Epithelial cell of proximal tubule (primary cell): ENCODE measurements at regions not wholly inside any gene's neighbourhood (a gene's known extent, or its start where the extent isn't known, plus 50 kb on each side); places are given as distances from the start of the nearest gene placed in this dataset.

Source experiments
- DNase-seq: peaks from one replicate; pipeline ENCODE4 v3.0.0-alpha.2; 2011; ENCODE audit warnings: low read depth
- H3K4me3 ChIP-seq: 2 replicates; pipeline ENCODE4 v1.5.1; 2011; ENCODE audit warnings: low read depth, mild to moderate bottlenecking, low read length
- CTCF ChIP-seq: conservative IDR thresholded peaks from 2 replicates; pipeline ENCODE4 v1.5.1; 2012; ENCODE audit warnings: low read depth, mild to moderate bottlenecking, low read length

GRCh38 chr9:1335174-1335573, 285.0 kb downstream of the DMRT2 start:
- H3K4me3 ChIP-seq, result no peak overlapping the region
- TF ChIP-seq CTCF, result no peak
- DNase-seq, result no peak

- peak; percentile 17 for TF ChIP-seq CTCF
- no peak overlapping the region for H3K4me3 ChIP-seq
- no peak for DNase-seq
Observed at GRCh38 chr9:1337169-1337568, 287.0 kb downstream of the DMRT2 start.

GRCh38 chr9:1340390-1340789, 290.2 kb downstream of the DMRT2 start:
- no peak for TF ChIP-seq CTCF
- DNase-seq, result no peak
- no peak overlapping the region for H3K4me3 ChIP-seq

GRCh38 chr9:1353291-1353690, 303.1 kb downstream of the DMRT2 start:
- H3K4me3 ChIP-seq, result no peak overlapping the region
- no peak for DNase-seq
- TF ChIP-seq CTCF, result no peak

GRCh38 chr9:1354086-1354485, 303.9 kb downstream of the DMRT2 start:
- no peak for DNase-seq
- TF ChIP-seq CTCF, result no peak
- H3K4me3 ChIP-seq, result no peak overlapping the region

GRCh38 chr9:1354606-1355005, 304.4 kb downstream of the DMRT2 start:
- TF ChIP-seq CTCF, result no peak
- H3K4me3 ChIP-seq, result no peak overlapping the region
- DNase-seq, result no peak

- H3K4me3 ChIP-seq, result no peak overlapping the region
- no peak for DNase-seq
- no peak for TF ChIP-seq CTCF
Observed at GRCh38 chr9:1355656-1356055, 305.5 kb downstream of the DMRT2 start.
